ENCODE measurements at regions not wholly inside any gene's neighbourhood (a gene's known extent, or its start where the extent isn't known, plus 50 kb on each side); places are given as distances from the start of the nearest gene placed in this dataset.

DNA sequence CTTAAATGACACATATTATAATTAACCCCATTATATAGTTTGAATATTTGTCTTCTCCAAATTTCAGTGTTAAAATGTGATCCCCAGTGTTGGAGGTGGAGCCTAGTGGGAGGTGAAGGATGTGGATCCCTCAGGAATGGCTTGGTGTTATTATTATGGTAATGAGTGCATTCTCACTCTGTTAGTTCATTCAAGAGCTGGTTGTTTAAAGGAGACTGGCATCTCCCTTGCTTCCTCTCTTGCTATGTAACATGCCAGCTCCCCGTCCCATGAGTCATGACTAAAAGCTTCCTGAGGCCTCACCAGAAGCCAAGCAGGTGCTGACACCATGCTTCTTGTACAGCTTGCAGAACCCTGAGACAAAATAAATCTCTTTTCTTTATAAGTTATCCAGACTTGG, 1612.7 kb downstream of the AMY1C start:
- in situ Hi-C loops (cut with HindIII; ENCODE audit: low sequenced_read_pairs) = no loop called here
- TF ChIP-seq, protein P1, sequence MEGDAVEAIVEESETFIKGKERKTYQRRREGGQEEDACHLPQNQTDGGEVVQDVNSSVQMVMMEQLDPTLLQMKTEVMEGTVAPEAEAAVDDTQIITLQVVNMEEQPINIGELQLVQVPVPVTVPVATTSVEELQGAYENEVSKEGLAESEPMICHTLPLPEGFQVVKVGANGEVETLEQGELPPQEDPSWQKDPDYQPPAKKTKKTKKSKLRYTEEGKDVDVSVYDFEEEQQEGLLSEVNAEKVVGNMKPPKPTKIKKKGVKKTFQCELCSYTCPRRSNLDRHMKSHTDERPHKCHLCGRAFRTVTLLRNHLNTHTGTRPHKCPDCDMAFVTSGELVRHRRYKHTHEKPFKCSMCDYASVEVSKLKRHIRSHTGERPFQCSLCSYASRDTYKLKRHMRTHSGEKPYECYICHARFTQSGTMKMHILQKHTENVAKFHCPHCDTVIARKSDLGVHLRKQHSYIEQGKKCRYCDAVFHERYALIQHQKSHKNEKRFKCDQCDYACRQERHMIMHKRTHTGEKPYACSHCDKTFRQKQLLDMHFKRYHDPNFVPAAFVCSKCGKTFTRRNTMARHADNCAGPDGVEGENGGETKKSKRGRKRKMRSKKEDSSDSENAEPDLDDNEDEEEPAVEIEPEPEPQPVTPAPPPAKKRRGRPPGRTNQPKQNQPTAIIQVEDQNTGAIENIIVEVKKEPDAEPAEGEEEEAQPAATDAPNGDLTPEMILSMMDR (IDR thresholded peaks at IDR 0.05; ENCODE audit: low read depth, low read length) = no peak
- no peak overlapping the region for H3K4me3 ChIP-seq (ENCODE audit: low read depth, low read length)
- no peak for DNase-seq (ENCODE audit: low read depth, low spot score)

DNA sequence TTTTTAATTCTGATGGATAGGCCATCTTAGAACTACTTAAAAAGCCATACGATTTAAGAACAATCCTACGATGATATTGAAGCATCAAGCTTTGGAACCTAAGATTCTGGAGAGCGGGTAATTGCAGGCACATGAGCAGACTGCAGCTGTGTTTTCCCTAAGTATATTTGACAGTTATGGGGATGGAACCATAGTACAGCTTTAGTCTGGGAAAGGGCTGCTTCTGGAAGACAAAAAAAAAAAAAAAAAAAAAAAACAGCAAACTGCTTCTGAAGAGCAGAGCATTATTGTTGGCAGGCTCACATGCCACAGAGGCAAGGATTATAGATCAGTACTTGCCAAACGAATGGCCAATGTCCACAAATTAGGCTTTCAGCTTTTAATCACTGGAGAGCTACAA, 1618.7 kb downstream of the AMY1C start:
- no peak overlapping the region for H3K4me3 ChIP-seq (ENCODE audit: low read depth, low read length)
- in situ Hi-C loops (cut with HindIII; ENCODE audit: low sequenced_read_pairs) = no loop called here
- TF ChIP-seq, protein P1 (IDR thresholded peaks at IDR 0.05; ENCODE audit: low read depth, low read length) = no peak
- no peak for DNase-seq (ENCODE audit: low read depth, low spot score)

DNA sequence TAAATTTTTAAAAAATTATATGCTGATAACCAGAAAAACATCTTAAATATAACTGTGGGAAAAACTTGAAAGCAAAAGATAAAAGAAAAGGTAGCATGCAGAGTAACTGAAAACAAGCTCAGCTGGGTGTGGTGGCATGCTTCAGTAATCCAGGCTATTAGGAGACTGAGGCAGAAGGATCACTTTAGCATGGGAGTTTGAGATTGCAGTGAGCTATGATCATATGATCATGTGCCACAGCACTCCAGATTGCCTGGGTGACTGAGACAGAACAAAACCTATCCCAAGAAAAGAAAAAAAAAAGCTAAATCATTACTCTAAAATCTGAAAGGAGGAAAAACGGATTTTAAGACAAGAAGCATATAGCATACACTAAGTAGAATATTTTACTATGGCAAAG, 1624.0 kb downstream of the AMY1C start:
- in situ Hi-C loops (cut with HindIII; ENCODE audit: low sequenced_read_pairs) = no loop called here
- TF ChIP-seq, protein P1 (IDR thresholded peaks at IDR 0.05; ENCODE audit: low read depth, low read length) = no peak
- no peak for DNase-seq (ENCODE audit: low read depth, low spot score)
- no peak overlapping the region for H3K4me3 ChIP-seq (ENCODE audit: low read depth, low read length)

DNA sequence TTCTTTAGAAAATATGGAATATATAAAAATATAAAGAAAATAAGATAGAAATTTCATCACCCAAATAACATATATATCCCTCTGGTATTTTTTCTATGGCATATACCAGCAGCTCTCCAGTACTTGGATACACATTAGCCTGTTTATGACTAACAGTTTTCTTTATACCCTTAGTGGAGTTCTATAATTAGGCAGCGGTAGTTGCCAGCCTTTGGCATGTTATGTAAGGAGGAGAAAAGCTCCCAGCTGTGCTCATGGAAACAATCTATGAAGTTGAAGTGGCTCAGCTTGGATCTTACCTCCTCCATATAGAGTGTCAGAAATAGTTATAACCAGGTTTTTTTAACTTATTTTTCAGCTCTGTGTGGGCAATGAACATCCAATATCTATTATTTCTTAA, 1636.8 kb downstream of the AMY1C start:
- no peak overlapping the region for H3K4me3 ChIP-seq (ENCODE audit: low read depth, low read length)
- DNase-seq (ENCODE audit: low read depth, low spot score) = no peak
- in situ Hi-C loops (cut with HindIII; ENCODE audit: low sequenced_read_pairs) = no loop called here
- TF ChIP-seq, protein P1 (IDR thresholded peaks at IDR 0.05; ENCODE audit: low read depth, low read length) = no peak

DNA sequence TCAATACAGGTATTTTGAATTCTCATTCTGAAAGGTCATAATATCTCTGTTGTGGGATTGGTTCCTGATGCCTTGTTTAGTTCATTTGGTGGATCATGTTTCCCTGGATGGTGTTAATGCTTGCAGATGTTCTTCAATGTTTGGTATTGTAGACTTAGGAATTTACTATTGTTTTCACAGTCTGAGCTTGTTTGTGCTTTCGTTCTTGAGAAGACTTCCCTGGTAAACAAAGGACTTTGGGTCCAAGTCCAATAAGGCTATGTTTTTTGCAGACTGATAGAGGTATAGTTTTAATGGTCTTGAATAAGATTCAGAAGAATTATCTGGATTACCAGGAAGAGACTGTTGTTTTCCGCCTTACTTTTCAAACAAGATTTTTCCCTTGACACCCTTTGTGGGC, 1646.3 kb downstream of the AMY1C start:
- H3K4me3 ChIP-seq (ENCODE audit: low read depth, low read length) = no peak overlapping the region
- no peak for DNase-seq (ENCODE audit: low read depth, low spot score)
- in situ Hi-C loops (cut with HindIII; ENCODE audit: low sequenced_read_pairs) = no loop called here
- TF ChIP-seq, protein P1 (IDR thresholded peaks at IDR 0.05; ENCODE audit: low read depth, low read length) = no peak

DNA sequence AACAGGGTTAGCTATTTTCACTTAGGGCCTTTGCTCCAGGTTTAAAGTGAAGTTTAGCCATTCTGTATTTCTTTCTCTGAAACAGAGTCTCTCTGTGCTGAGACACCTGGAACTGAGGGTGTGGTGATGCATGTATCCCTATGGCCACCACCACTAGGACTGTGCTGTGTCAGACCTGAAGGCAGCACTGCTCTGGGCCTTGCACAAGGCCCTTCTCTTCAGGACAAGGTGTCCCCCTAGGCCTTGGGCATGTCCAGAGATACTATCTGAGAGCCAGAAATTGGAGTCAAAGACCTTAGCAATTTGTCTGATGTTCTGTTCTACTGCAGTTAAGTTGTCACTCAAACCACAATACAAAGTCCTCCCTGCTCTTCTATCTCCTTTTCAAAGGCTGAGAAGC, 1649.2 kb downstream of the AMY1C start:
- no peak overlapping the region for H3K4me3 ChIP-seq (ENCODE audit: low read depth, low read length)
- in situ Hi-C loops (cut with HindIII; ENCODE audit: low sequenced_read_pairs) = no loop called here
- no peak for DNase-seq (ENCODE audit: low read depth, low spot score)
- TF ChIP-seq, protein P1 (IDR thresholded peaks at IDR 0.05; ENCODE audit: low read depth, low read length) = no peak

DNA sequence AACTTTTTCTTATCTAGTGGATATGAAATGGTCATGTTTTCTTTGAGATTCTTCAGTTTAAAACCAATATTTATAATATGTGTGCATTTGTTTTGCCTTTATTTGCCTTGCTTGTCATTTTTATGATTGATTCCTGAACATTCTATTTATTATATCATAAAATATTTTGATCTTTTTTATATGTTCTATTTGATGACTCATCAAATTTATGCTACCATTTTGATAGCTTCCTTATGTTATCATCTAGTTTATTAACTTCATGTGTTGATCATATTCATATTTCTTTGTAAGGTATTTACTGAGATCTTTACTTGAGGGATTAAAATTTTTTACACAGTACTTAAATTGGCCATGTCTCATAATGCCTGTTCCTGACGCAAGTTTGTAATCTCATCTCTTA, 1650.0 kb downstream of the AMY1C start:
- DNase-seq (ENCODE audit: low read depth, low spot score) = no peak
- no peak overlapping the region for H3K4me3 ChIP-seq (ENCODE audit: low read depth, low read length)
- TF ChIP-seq, protein P1 (IDR thresholded peaks at IDR 0.05; ENCODE audit: low read depth, low read length) = no peak
- in situ Hi-C loops (cut with HindIII; ENCODE audit: low sequenced_read_pairs) = no loop called here

Measured in astrocyte of the spinal cord (primary cell).